Astrocyte of the cerebellum (primary cell): ENCODE measurements at regions not wholly inside any gene's neighbourhood (a gene's known extent, or its start where the extent isn't known, plus 50 kb on each side); places are given as distances from the start of the nearest gene placed in this dataset.

Experiments used
- DNase-seq: peaks from one replicate; pipeline ENCODE4 v3.0.0-alpha.2; 2011; ENCODE audit warnings: low read depth
- H3K4me3 ChIP-seq: 2 replicates; pipeline ENCODE4 v1.5.1; 2011; ENCODE audit warnings: mild to moderate bottlenecking, low read depth, low read length, moderate library complexity
- in situ Hi-C: cut with HindIII; loops from 2 replicates; pipeline ENCODE4 v1.10.0; 2017; ENCODE audit warnings: low sequenced_read_pairs
- TF ChIP-seq, protein P1 (sequence below): IDR thresholded peaks from 2 replicates; pipeline ENCODE4 v1.5.1; 2012; ENCODE audit warnings: low read length, low read depth, moderate library complexity, mild to moderate bottlenecking; ENCODE audit errors: missing control alignments

- no peak overlapping the region for H3K4me3 ChIP-seq
- TF ChIP-seq, protein P1, sequence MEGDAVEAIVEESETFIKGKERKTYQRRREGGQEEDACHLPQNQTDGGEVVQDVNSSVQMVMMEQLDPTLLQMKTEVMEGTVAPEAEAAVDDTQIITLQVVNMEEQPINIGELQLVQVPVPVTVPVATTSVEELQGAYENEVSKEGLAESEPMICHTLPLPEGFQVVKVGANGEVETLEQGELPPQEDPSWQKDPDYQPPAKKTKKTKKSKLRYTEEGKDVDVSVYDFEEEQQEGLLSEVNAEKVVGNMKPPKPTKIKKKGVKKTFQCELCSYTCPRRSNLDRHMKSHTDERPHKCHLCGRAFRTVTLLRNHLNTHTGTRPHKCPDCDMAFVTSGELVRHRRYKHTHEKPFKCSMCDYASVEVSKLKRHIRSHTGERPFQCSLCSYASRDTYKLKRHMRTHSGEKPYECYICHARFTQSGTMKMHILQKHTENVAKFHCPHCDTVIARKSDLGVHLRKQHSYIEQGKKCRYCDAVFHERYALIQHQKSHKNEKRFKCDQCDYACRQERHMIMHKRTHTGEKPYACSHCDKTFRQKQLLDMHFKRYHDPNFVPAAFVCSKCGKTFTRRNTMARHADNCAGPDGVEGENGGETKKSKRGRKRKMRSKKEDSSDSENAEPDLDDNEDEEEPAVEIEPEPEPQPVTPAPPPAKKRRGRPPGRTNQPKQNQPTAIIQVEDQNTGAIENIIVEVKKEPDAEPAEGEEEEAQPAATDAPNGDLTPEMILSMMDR: no peak
- DNase-seq: no peak
- in situ Hi-C loops: no loop called here
Measured at GRCh38 chr4:38430841-38431240, 233.2 kb upstream of the KLF3 start.

DNA sequence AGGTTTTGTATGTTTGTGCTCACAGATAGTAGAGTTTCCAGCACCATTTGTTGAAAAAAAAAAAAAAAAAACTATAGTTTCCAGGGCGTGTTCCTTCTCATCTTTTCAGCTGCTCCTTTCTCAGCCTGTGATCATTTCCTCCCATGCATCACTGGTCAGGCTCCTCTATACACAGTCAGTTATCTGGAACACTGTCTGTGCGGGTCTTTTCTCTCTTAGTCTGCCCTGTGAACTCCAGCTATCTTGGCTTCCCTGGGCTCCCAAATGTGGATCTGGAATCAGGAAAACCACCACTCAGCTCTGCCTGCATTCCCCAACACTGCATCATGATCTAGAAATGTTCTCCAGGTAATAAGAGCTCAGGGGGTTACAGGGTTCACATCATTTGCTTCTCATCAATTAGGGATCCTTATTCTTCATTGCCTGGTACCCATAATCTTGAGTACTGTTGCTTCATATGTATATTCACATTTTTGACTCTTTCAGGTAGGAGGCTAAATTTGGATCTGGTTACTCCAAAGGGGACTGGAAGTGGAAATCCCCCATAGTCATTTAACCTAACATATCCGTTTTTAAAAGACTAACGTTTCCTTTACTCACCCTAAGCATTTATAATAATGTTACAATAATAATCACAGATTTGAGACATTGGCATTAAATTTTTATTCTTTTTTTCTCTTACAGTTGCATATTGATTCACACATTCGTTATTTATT lies 221.8 kb upstream of the KLF3 start:
- DNase-seq: no peak
- in situ Hi-C loops: no loop called here
- H3K4me3 ChIP-seq: no peak overlapping the region
- TF ChIP-seq, protein P1: no peak

- DNase-seq: no peak
Measured at GRCh38 chr4:38449506-38450174, 214.4 kb upstream of the KLF3 start.

DNA sequence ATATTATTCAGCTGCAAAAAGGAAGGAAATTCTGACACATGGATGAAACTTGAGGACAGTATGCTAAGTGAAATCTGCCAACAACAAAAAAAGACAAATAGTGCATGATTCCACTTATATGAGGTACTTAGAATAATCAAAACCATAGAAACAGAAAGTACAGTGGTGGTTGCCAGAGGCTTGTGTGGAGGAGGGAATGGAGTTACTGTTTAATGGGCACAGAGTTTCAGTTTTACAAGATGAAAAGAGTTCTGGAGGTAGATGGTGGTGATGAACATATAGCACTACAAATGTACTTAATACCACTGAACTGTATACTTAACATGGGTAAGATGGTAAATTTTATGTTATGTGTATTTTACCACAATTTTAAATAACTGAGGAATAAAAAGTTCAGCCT lies 212.0 kb upstream of the KLF3 start:
- no peak overlapping the region for H3K4me3 ChIP-seq
- DNase-seq: no peak
- in situ Hi-C loops: no loop called here
- TF ChIP-seq, protein P1: no peak

More at GRCh38 chr4:38449506-38450174, 214.4 kb upstream of the KLF3 start:
- in situ Hi-C loops: no loop called here
- no peak overlapping the region for H3K4me3 ChIP-seq
- TF ChIP-seq, protein P1: no peak

DNA sequence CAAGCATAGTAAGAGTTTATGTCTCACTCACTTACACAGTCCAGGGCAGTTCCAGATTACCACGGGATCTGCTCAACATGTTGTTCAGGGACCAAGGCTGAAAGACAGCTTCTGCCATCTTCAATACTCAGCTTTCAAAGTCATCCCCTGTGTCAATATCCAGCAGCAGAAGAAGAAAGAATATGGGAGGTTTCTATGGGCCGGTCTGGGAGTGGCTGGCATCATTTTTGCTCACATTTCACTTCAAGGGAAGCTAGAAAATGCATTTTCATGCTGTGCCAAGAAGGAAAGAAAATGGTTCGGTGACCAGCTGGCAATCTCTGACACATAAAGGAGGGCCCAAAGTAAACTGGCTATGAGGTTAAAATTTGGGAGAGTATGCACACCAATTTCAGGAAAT lies 211.5 kb upstream of the KLF3 start:
- no peak overlapping the region for H3K4me3 ChIP-seq
- in situ Hi-C loops: no loop called here
- TF ChIP-seq, protein P1: no peak
- DNase-seq: no peak

DNA sequence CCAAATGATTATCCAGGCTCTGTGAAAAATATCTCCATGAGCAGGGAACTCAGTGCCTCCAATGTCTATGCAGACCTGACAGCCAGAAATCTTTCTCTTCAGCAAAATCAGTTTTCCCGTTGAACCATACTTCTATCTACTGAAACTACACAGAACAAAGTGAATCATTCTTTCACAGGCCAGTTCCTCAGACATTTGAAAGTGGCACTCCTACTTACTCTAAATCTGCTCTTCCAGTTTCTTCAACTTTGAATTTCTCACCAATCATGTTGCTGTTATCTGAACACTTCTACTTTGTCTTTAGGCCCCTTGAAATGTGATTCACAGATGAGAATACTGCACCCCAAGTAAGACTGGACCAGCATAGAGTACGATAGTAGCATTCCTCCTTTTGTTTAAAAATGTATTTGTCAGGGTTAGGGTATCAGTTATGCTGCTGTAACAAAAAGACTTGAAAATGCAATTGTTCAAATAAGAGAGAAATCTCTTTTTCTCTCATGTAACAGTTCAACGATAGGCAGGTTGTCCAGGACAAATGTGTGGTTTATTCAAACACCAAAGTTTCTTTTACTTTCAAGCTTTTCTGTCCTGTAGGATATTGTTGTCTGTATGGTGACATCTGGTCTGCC lies 210.6 kb upstream of the KLF3 start:
- H3K4me3 ChIP-seq: no peak overlapping the region
- TF ChIP-seq, protein P1: no peak
- in situ Hi-C loops: no loop called here
- DNase-seq: no peak
